ENCODE measurements at regions not wholly inside any gene's neighbourhood (a gene's known extent, or its start where the extent isn't known, plus 50 kb on each side); places are given as distances from the start of the nearest gene placed in this dataset.

DNA sequence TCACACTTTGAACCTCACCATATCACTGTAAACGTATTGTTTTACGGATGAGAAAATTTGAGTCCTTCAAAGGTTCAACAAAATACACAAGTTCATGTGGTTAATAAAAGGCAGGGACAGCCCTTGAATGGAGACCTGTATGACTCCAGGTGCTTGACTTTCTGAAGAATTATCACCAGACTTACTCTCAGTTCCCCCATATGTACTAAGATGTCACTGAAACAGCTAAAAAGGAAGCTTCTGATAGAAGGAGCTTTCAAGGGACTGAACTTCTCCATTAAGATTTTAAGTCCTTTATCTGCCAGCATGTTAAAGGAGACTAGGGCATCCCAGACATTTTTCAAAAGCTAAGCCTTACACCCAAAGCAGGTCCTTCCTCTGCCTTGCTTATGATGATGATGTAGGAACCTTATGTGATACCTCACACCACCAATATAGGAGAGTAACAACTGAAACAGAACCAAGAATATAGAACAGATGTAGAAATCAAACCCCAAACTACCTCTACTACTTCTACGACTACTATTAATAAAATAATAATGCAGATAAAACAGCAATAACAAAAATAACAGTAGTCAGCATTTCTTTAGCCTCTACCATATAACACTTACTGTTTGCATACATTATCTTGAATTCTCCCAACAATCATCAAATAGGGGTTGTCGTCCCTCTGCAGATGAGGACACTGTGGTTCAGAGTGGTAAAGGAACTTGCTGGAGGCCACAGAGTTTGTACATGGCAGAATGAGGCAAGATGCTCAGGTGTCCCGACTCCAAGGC, 273.9 kb downstream of the ELAVL2 start:
- Histone ChIP-seq H3K36me3 (no peaks in the 10 kb centered on the region), H3K27ac (no peak overlapping the region), H3K27me3 (no peaks in the 10 kb centered on the region), H3K9me3 (no peaks in the 10 kb centered on the region), H3K4me1 (no peaks in the 10 kb centered on the region), H3K4me3 (no peak overlapping the region)
- TF ChIP-seq, protein P1, sequence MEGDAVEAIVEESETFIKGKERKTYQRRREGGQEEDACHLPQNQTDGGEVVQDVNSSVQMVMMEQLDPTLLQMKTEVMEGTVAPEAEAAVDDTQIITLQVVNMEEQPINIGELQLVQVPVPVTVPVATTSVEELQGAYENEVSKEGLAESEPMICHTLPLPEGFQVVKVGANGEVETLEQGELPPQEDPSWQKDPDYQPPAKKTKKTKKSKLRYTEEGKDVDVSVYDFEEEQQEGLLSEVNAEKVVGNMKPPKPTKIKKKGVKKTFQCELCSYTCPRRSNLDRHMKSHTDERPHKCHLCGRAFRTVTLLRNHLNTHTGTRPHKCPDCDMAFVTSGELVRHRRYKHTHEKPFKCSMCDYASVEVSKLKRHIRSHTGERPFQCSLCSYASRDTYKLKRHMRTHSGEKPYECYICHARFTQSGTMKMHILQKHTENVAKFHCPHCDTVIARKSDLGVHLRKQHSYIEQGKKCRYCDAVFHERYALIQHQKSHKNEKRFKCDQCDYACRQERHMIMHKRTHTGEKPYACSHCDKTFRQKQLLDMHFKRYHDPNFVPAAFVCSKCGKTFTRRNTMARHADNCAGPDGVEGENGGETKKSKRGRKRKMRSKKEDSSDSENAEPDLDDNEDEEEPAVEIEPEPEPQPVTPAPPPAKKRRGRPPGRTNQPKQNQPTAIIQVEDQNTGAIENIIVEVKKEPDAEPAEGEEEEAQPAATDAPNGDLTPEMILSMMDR (IDR thresholded peaks at IDR 0.05) = no peak
- no peak for DNase-seq (ENCODE audit: low spot score in 2 of 2)
- intact Hi-C loops (cut with DNase I) = no loop called here

GRCh38 chr9:23552876-23553601, 273.0 kb downstream of the ELAVL2 start:
- Histone ChIP-seq H3K9me3 (no peaks in the 10 kb centered on the region), H3K4me3 (no peak overlapping the region), H3K36me3 (no peaks in the 10 kb centered on the region), H3K27ac (no peak overlapping the region), H3K4me1 (no peaks in the 10 kb centered on the region), H3K27me3 (no peaks in the 10 kb centered on the region)
- DNase-seq (ENCODE audit: low spot score in 2 of 2) = no peak
- intact Hi-C loops (cut with DNase I) = no loop called here
- TF ChIP-seq, protein P1 (IDR thresholded peaks at IDR 0.05) = no peak

DNA sequence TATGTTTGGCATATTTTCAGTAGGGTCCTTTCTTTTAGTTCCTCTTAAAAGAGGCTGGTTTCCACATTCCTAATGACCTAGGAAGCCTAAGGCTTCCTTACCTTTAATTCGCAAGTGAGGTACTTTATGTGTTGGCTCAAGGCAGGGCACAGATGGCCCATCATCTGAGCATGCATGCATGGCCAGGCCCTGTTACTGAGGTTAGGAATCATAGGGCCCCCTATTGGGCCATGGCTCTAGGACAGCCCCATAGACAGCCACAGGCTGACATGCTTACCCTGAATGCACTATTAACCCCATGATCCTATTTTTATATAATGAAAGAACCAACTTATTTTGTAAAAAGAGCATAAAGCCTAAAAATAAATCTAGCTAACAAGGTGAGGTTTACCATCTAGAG, 271.4 kb downstream of the ELAVL2 start:
- Histone ChIP-seq H3K4me3 (no peak overlapping the region), H3K27me3 (no peaks in the 10 kb centered on the region), H3K4me1 (no peaks in the 10 kb centered on the region), H3K36me3 (no peaks in the 10 kb centered on the region), H3K9me3 (no peaks in the 10 kb centered on the region), H3K27ac (no peak overlapping the region)
- DNase-seq (ENCODE audit: low spot score in 2 of 2) = no peak
- TF ChIP-seq, protein P1 (IDR thresholded peaks at IDR 0.05) = no peak
- intact Hi-C loops (cut with DNase I) = no loop called here

DNA sequence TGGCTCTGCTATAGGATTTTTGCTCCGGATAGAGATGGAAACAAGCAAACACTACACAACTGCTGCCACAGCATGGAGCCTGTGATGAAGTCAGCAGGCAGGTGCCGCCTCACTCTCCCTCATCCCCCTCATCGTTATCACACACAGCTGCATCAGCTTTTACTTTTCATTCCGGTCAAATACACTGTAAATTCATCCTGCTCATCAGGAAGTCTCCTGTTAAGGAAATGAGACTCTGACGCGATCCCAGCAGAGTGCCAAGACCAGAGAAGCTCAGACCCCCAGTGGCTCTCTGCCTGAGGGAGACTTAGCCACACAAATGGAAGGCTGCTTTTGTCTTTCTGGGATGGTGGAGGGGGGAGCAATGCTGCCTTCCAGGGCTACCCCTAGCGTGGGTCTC, 270.2 kb downstream of the ELAVL2 start:
- DNase-seq (ENCODE audit: low spot score in 2 of 2) = no peak
- intact Hi-C loops (cut with DNase I) = no loop called here
- H3K9me3 ChIP-seq = no peaks in the 10 kb centered on the region
- no peak overlapping the region for H3K27ac ChIP-seq
- H3K4me3 ChIP-seq = no peak overlapping the region
- H3K27me3 ChIP-seq = no peaks in the 10 kb centered on the region
- H3K36me3 ChIP-seq = no peaks in the 10 kb centered on the region
- no peaks in the 10 kb centered on the region for H3K4me1 ChIP-seq
- TF ChIP-seq, protein P1 (IDR thresholded peaks at IDR 0.05) = no peak

DNA sequence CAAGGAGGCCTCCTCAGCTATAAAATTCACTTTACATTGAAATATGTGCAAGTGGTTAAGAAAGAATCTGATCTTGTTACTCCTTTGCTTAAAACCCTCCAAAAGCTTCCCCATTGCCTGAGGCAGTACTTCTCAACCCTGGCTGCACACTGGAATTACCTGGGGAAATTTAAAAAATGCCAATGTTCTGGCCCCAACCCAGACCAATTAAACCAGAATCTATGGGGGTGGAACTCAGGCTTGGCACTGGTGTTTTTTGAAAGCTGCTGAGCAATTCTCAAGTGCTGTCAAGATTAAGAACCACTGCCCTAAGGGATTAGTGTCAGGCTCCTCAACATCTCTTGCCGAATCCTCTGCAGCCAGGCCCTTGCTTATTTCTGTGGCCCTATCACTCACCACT, 269.6 kb downstream of the ELAVL2 start:
- Histone ChIP-seq H3K27ac (no peak overlapping the region), H3K9me3 (no peaks in the 10 kb centered on the region), H3K27me3 (no peaks in the 10 kb centered on the region), H3K4me1 (no peaks in the 10 kb centered on the region), H3K4me3 (no peak overlapping the region), H3K36me3 (no peaks in the 10 kb centered on the region)
- intact Hi-C loops (cut with DNase I) = no loop called here
- DNase-seq (ENCODE audit: low spot score in 2 of 2) = no peak
- TF ChIP-seq, protein P1 (IDR thresholded peaks at IDR 0.05) = no peak

All from ascending aorta (tissue), 2 donors.